ENCODE measurements at regions not wholly inside any gene's neighbourhood (a gene's known extent, or its start where the extent isn't known, plus 50 kb on each side); places are given as distances from the start of the nearest gene placed in this dataset.
A peak's percentile ranks its signal among the peaks of the same experiment; 100 is the strongest.
"Not testable (repeated sequence)": the region's sequence is repeated elsewhere in the genome, so short reads cannot be mapped to it uniquely, and the experiment has no call there.

DNA sequence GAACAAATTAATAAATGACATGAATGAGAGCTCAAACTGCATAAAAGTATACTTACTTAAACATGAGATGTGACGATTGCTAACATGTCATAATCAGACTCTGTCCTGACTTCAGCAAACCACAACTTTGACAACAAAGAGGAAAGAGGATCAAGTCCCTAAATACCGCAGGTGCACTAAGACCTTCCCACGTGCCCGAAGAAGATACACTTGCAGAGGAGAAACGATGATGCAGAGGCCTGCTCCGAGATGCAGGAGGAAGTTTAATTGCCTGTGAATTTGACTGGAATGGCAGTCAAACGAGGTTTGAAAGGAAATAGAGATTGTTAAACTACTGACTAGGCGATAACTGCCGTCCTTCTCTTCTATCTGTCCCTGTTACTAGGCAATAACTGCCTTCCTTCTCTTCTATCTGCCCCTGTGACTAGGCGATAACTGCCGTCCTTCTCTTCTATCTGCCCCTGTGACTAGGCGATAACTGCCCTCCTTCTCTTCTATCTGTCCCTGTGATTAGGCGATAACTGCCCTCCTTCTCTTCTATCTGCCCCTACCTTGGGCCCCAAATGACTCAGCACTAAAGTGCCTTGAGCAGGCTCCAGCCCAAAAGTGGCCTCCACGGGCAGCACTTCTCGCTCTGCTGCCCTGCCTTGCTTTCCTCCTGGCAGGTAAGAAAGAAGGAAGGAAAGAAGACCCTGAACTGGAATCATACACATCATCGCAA lies 2226.0 kb upstream of the DEFB115 start:
- DNase-seq; in situ Hi-C loops (cut with HindIII; ENCODE audit: low pct_ligation_motif_present, low pct_unique_long_range_greater_than_20kb, low sequenced_read_pairs): not testable (repeated sequence)

DNA sequence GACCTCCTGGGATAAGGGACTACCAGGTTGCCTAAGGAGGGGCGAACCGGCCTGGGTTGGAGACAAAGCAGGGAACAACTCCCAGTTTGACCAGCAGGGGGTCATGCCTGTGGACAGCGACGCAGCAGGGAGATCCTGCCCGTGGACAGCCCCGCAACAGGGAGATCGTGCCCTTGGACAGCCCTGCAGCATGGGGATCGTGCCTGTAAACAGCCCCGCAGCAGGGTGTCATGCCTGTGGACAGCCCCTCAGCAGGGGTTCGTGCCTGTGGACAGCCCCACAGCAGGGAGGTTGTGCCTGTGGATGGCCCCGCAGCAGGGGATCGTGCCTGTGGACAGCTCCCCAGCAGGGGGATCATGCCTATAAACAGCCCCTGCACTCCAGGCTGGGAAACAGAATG lies 2213.2 kb upstream of the DEFB115 start:
- DNase-seq; in situ Hi-C loops (cut with HindIII; ENCODE audit: low pct_ligation_motif_present, low pct_unique_long_range_greater_than_20kb, low sequenced_read_pairs): not testable (repeated sequence)

DNA sequence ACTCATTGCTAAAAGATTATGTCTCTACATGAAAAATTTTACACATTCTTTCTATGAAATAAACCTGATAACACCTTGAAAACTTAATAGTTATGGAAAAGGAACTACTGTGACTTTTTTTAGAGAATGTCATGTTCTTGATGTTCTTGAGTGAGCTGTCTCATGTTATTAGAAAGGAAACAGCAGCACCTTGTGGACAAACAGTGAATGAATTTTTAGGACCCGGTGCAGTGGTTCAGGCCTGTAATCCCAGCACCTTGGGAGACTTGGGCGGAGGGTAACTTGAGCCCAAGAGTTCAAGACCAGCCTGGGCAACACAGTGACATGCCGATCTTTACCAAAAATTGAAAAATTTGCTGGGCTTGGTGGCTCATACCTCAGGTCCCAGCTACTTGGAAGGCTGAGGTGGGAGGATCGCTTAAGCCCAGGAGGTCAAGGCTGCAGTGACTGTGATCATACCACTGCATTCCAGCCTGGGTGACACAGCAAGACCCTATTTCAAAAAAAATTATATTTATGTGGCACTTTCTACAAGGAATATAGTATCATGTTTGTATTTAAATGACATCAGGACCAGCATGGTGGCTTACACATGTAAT lies 2207.4 kb upstream of the DEFB115 start:
- in situ Hi-C loops (cut with HindIII; ENCODE audit: low pct_ligation_motif_present, low pct_unique_long_range_greater_than_20kb, low sequenced_read_pairs), result not testable (repeated sequence)
- peak; percentile 56 for DNase-seq

DNA sequence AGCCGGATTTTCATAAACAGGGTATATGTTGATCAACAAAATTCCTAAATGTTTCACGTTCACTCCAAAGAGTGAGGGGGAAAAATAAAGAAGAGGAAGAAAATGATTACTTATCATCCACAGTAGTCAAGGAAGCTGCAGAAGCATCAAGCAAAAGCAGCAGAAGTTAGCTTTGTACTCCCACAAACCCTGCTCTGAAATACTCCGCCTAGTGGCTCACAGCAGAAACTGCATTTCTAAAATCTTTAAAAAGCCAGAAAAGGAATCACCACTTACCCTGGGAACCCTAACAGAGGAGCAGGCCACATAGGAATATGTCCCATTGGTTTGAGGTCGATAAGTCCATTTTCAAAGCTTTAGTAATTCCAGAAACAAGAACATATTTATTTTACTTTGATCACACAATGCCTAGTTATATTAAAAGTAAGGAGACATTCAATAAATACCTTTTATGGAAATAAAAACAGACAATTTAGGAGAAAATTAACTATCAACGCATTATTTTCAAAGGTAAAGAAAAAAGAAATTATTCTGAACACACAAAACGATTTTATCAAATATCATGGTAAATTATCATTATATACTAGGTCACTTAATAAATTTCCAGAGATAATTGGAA lies 2199.5 kb upstream of the DEFB115 start:
- in situ Hi-C loops (cut with HindIII; ENCODE audit: low pct_ligation_motif_present, low pct_unique_long_range_greater_than_20kb, low sequenced_read_pairs), result not testable (repeated sequence)

DNA sequence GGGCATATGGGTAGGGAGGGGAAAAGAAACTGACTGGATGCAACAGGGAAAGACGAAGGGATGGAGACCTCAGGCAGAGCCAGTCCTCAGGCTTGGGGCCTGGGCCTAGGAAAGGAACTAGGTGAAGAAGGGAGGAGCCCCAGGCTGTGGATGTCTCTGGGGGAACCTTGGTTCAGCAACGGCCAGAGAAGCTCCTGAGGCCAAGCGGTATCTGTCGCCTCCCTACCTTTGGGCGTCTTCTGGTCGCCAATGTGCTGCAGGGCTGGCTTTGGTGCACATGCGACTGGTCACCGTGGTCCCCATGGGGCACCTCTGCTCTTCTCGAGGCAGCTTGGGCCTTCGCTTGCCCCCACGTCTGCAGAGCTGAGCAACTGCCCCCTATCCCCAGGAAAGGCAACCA lies 2195.0 kb upstream of the DEFB115 start:
- DNase-seq; in situ Hi-C loops (cut with HindIII; ENCODE audit: low pct_ligation_motif_present, low pct_unique_long_range_greater_than_20kb, low sequenced_read_pairs): not testable (repeated sequence)

More for the DNA sequence above, 2199.5 kb upstream of the DEFB115 start:
- DNase-seq, result peak; percentile 32

DNA sequence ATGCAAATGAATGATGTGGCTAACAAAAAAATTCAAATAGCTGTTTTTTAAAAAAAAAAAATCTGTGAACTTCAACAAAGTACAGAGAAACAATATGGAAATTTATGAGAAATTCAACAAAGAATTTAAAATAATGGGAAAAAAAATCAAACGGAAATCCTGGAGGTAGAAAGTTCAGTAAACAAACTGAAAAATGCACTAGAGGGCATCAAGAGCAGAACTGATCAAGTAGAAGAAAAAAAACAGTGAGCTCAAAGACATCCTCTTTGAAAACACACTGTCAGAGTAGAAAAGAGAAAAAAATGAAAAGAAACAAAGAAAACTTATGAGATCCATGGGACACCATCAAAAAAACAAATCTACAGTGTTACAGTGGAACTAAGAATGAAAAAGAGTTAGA lies 2191.1 kb upstream of the DEFB115 start:
- in situ Hi-C loops (cut with HindIII; ENCODE audit: low pct_ligation_motif_present, low pct_unique_long_range_greater_than_20kb, low sequenced_read_pairs); DNase-seq: not testable (repeated sequence)

DNA sequence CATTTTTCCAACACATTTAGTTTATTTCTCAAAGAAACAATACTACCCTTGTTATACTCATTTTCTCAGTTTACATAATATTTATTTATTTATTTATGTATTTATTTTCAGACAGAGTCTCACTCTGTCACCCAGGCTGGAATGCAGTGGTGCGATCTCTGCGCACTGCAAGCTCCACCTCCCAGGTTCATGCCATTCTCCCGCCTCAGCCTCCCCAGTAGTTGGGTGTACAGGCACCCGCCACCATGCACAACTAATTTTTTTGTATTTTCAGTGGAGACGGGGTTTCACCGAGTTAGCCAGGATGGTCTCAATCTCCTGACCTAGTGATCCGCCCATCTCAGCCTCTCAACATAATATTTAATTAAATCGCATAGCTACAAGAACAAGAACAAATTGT lies 2183.8 kb upstream of the DEFB115 start:
- DNase-seq; in situ Hi-C loops (cut with HindIII; ENCODE audit: low pct_ligation_motif_present, low pct_unique_long_range_greater_than_20kb, low sequenced_read_pairs): not testable (repeated sequence)

DNA sequence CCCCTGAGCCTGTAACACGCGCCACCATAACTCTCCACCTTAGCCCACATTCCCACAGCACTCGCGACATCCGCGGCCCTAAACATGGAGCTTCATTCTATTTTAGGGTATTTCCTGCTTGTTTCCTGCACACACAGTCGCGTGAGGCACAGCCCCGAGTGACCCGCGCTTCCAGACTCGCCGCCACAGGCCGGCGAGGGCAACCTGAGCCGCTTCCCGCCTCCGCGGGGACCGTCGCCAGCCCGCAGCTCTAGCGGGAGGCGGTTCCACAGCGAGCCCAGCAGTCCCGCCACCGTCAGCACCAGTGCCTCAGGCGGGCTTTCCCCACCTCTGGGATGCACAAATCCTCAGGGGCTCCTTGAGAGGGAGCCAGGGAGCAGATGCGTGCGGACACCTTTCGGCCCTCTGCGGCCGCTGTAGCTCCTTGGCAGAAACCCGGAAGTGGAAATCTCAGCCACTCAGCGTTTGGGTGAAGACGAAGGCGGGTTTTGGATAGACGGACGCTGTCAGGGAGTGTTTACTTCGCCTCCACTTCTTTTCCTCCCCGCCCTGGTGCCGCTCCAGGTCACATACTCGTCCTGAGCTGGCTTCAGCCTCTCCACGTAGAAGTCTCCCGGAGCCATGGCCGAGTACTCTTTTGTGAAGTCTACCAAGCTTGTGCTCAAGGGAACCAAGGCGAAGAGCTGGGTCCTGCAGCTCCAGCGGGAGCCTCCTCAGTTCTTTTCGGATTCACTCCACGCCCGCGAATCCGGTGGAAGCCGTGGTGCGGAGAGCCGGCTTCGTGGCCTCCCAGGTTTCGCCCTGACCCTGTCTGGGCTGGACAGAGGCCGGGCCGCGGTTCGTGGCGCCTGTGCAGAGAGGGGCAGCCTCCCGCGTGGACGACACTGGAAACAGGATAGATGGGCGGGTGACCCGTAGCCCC lies 2177.4 kb upstream of the DEFB115 start:
- in situ Hi-C loops (cut with HindIII; ENCODE audit: low pct_ligation_motif_present, low pct_unique_long_range_greater_than_20kb, low sequenced_read_pairs), result no loop called here
- DNase-seq, result no peak

DNA sequence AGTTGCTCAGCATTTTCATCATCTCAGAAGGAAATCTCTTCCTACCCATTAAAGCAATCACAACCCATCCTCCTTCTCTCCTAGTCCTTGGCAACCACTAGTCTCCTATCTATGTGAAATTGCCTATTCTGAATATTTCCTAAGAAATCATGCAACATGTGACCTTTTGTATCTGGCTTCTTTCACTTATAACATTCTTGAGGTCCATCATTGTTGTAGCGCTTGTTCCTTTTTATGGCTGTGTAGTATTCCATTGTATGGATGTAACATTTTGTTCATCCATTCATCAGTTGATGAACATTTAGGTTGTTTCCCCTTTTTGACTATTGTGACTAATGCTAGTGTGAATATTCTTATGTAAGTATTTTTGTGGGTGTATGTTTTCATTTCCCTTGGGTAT lies 2175.8 kb upstream of the DEFB115 start:
- in situ Hi-C loops (cut with HindIII; ENCODE audit: low pct_ligation_motif_present, low pct_unique_long_range_greater_than_20kb, low sequenced_read_pairs); DNase-seq: not testable (repeated sequence)

DNA sequence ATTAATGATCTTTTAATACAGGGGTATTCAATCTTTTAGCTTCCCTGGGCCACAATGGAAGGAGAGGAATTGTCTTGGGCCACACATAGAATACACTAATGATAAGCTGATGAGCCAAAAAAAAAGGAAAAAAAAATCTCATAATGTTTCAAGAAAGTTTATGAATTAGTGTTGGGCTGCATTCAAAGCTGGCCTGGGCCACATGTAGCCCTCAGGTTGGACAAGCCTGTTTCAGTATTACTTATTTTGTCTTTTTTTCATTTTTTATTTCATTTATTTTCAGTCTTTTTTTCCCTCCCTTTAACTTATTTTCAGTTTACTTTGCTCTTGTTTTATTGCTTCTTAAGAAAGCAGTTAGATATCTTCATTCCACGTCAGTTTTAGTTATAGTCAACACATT lies 2171.8 kb upstream of the DEFB115 start:
- in situ Hi-C loops (cut with HindIII; ENCODE audit: low pct_ligation_motif_present, low pct_unique_long_range_greater_than_20kb, low sequenced_read_pairs), result no loop called here
- DNase-seq, result no peak

DNA sequence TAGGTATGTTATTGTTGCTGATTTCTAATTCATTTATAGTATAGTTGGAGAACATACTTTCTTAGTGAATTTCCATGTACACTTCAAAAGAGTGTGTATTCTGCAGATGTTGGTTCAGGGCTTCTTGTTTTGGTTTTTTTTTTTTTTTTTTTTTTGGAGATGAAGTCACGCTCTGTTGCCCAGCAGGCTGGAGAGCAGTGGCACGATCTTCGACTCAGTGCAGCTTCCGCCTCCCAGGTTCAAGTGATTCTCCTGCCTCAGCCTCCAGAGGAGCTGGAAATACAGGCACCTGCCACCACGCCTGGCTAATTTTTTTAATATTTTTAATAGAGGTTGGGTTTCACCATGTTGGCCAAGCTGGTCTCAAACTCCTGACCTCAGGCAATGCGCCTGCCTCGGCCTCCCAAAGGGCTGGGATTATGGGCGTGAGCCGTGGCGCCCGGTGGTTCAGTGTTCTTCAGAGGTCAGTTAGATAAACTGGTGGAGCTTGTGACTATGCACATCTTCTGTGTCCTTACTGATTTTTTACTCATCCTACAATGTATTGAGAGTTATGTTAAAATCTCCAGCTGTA lies 2171.2 kb upstream of the DEFB115 start:
- DNase-seq; in situ Hi-C loops (cut with HindIII; ENCODE audit: low pct_ligation_motif_present, low pct_unique_long_range_greater_than_20kb, low sequenced_read_pairs): not testable (repeated sequence)

DNA sequence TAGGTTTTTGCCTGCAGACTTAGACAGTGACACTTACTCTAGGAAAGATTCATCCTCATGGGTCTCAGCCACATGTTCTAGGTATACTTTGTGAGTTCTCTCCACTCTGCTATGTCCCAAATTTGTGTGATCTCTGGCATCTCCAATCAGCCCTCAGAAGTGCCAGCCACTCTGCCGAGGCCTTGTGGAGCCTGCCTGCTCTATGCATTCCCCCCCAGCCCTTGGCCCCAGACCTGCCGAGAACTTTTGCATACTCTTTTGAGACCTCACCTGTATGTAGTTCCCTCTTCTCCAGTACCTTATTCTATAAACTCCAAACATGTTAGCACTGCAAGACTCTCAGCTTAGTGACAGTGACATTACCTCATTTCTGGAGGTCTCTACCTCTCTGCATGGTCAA lies 2170.5 kb upstream of the DEFB115 start:
- in situ Hi-C loops (cut with HindIII; ENCODE audit: low pct_ligation_motif_present, low pct_unique_long_range_greater_than_20kb, low sequenced_read_pairs), result no loop called here

DNA sequence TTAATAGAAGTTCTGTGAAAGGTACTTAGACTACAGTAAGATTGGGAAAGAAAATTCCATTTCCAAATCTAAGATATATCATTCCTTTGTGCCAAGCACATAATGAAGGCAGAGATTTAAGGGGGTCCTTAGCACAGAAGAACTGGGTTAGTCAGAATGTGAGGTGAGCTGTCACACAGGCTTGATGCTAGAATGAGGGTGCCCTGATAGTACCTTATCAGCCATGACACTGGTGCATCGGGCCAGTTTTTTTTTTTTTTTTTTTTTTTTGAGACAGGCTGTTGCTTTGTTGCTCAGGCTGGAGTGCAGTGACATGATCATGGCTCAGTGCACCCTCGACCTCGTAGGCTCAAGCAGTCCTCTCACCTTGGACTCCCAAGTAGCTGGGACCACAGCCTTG lies 2169.6 kb upstream of the DEFB115 start:
- DNase-seq; in situ Hi-C loops (cut with HindIII; ENCODE audit: low pct_ligation_motif_present, low pct_unique_long_range_greater_than_20kb, low sequenced_read_pairs): not testable (repeated sequence)

More for the DNA sequence above, 2170.5 kb upstream of the DEFB115 start:
- DNase-seq, result no peak

DNA sequence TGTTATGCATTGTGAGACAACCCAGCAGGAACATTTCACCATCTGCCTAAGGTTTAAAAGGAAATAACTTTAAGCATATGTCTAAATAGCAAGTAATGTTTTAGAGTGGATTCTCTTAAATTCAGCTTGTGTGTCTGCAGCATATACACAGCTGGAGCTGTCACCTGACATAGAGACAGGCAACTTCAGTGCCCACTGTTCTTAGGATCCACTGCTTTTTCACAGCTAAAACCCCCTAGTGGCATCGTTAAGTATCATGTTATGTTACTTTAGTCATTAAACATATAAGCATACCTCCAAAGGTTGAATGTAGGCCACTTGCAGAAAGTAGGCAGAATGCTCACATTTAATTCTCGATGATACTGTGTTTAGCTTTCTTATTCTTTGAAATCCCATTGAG lies 2169.0 kb upstream of the DEFB115 start:
- not testable (repeated sequence) for DNase-seq

DNA sequence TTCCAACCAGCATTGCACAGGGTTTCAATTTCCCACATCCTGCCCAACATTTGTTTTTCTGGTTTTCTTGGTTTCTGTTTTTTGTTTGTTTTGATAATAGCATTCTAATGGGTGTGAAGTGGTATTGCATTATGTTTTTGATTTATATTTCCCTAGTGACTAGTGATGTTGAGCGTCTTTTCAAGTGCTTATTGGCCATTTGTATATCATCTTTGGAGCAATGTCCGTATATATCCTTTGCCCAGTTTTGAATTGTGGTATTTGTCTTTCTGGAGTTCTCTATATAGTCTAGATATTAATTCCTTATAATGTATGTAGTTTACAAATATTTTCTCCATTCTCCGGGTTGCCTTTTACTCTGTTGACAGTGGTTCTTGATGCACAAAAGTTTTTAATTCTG lies 2168.1 kb upstream of the DEFB115 start:
- in situ Hi-C loops (cut with HindIII; ENCODE audit: low pct_ligation_motif_present, low pct_unique_long_range_greater_than_20kb, low sequenced_read_pairs); DNase-seq: not testable (repeated sequence)

More for the DNA sequence above, 2169.0 kb upstream of the DEFB115 start:
- in situ Hi-C loops (cut with HindIII; ENCODE audit: low pct_ligation_motif_present, low pct_unique_long_range_greater_than_20kb, low sequenced_read_pairs), result not testable (repeated sequence)

DNA sequence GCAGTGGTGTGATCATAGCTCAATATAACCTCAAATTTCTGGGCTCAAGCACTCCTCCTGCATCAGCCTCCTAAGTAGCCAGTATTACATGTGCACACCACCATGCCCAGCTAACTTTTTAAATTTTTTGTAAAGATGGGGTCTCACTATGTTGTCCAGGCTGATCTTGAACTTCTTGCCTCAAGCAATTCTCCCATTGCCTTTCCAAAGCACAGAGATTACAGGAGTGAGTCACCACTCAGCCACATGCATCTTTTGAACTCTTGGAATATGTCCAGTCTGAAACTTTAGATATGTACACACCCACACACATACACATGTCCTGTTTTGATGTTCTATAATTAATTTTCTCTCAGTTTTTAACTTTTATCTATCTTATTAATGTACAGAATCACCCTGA lies 2163.5 kb upstream of the DEFB115 start:
- DNase-seq; in situ Hi-C loops (cut with HindIII; ENCODE audit: low pct_ligation_motif_present, low pct_unique_long_range_greater_than_20kb, low sequenced_read_pairs): not testable (repeated sequence)

DNA sequence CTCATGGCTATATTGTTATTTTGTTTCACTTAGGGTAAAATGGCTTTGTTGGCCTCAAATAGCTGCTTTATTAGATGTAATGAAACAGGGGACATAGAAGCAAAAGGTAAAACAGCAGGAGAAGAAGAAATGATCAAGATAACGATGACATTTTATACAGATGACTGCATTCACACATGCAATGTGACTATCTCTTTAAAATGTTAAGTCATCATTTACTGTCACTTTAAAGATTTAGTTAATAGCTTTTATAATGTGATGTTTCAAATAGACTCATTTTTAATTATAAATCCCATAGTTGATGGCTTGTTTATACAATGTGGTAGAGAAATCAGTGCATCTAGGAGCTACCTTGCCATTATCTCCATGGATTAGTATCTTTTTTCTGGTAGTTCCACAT lies 2160.8 kb upstream of the DEFB115 start:
- DNase-seq; in situ Hi-C loops (cut with HindIII; ENCODE audit: low pct_ligation_motif_present, low pct_unique_long_range_greater_than_20kb, low sequenced_read_pairs): not testable (repeated sequence)

DNA sequence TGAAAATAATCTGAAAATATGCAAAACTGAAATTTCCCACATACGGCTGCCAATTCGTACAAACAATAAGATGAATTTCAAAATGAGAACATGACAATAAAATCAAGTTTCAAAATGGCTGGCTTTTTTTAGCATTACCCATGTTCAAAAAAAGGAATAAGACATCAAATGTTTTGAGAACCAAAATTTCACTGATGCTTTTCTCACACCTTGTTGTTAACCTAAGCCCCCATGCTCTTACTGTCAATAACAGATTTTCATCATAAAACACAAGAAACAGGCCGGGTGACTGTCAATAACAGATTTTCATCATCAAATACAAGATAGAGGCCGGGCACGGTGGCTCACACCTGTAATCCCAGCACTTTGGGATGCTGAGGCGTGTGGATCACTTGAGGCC lies 2149.6 kb upstream of the DEFB115 start:
- DNase-seq; in situ Hi-C loops (cut with HindIII; ENCODE audit: low pct_ligation_motif_present, low pct_unique_long_range_greater_than_20kb, low sequenced_read_pairs): not testable (repeated sequence)

Data from ACHN (cell line).